WTC11 (cell line): ENCODE measurements at regions not wholly inside any gene's neighbourhood (a gene's known extent, or its start where the extent isn't known, plus 50 kb on each side); places are given as distances from the start of the nearest gene placed in this dataset.

Source experiments
- NR2C2 ChIP-seq: sonication (generic); formaldehyde crosslinking; IDR thresholded peaks from 2 replicates; pipeline ENCODE4 v1.8.0; 2022; ENCODE audit warnings: mild to moderate bottlenecking, missing genetic modification reagents
- TF ChIP-seq, protein P1 (sequence below): fragments of 200-600 bp; IDR thresholded peaks from 2 replicates; pipeline ENCODE4 v1.8.0; 2022; ENCODE audit warnings: antibody characterized with exemption
- TF ChIP-seq, protein P2 (sequence below): sonication (generic); formaldehyde crosslinking; IDR thresholded peaks from 2 replicates; pipeline ENCODE4 v1.8.1; 2023; ENCODE audit warnings: mild to moderate bottlenecking, missing genetic modification reagents

DNA sequence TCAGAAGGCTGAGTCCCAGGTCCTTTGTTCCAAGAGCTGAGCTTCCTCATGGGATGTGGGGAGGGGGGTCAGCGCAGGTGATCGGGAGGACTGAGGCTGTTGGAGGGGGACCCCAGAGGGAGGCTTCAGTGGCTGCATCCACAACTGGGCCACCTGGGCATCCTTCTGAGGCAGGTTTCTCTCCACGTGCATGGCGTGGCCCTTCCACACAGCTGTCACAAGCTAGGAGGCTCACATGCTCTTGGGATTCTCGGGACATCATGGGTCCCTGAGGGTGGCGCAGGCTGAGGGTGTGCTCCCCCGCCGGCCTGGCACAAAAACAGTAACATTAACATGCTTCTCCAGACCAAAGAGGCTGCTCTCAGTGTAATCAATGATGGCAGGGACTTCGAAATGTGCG lies 229.6 kb upstream of the AJAP1 start:
- TF ChIP-seq, protein P1, sequence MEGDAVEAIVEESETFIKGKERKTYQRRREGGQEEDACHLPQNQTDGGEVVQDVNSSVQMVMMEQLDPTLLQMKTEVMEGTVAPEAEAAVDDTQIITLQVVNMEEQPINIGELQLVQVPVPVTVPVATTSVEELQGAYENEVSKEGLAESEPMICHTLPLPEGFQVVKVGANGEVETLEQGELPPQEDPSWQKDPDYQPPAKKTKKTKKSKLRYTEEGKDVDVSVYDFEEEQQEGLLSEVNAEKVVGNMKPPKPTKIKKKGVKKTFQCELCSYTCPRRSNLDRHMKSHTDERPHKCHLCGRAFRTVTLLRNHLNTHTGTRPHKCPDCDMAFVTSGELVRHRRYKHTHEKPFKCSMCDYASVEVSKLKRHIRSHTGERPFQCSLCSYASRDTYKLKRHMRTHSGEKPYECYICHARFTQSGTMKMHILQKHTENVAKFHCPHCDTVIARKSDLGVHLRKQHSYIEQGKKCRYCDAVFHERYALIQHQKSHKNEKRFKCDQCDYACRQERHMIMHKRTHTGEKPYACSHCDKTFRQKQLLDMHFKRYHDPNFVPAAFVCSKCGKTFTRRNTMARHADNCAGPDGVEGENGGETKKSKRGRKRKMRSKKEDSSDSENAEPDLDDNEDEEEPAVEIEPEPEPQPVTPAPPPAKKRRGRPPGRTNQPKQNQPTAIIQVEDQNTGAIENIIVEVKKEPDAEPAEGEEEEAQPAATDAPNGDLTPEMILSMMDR: no peak
- TF ChIP-seq, protein P2, sequence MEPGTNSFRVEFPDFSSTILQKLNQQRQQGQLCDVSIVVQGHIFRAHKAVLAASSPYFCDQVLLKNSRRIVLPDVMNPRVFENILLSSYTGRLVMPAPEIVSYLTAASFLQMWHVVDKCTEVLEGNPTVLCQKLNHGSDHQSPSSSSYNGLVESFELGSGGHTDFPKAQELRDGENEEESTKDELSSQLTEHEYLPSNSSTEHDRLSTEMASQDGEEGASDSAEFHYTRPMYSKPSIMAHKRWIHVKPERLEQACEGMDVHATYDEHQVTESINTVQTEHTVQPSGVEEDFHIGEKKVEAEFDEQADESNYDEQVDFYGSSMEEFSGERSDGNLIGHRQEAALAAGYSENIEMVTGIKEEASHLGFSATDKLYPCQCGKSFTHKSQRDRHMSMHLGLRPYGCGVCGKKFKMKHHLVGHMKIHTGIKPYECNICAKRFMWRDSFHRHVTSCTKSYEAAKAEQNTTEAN (CRISPR knock-in tag): no peak
- no peak for TF ChIP-seq NR2C2 (CRISPR knock-in tag)
